ENCODE measurements at regions not wholly inside any gene's neighbourhood (a gene's known extent, or its start where the extent isn't known, plus 50 kb on each side); places are given as distances from the start of the nearest gene placed in this dataset.

DNA sequence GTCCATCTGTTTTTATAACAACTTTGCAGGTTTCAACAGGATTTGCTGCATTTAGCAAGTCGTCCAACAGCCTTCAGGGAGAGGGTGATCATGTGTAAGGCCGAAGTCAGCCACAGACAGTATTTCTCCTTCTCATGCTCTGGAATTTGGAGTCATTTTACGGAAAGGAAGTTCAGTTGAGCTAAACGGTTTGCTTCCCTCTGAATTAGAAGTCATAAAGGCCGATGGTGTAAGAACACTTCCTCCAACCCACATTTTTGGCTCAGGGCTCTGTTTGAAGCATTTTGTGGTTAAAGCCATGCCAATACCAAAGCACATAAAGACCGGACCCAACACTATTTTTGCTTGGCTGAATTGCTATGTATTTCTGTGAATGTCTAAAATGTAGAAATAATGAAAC is 129.5 kb downstream of the TMEM182 start:
- TF ChIP-seq, protein P1, sequence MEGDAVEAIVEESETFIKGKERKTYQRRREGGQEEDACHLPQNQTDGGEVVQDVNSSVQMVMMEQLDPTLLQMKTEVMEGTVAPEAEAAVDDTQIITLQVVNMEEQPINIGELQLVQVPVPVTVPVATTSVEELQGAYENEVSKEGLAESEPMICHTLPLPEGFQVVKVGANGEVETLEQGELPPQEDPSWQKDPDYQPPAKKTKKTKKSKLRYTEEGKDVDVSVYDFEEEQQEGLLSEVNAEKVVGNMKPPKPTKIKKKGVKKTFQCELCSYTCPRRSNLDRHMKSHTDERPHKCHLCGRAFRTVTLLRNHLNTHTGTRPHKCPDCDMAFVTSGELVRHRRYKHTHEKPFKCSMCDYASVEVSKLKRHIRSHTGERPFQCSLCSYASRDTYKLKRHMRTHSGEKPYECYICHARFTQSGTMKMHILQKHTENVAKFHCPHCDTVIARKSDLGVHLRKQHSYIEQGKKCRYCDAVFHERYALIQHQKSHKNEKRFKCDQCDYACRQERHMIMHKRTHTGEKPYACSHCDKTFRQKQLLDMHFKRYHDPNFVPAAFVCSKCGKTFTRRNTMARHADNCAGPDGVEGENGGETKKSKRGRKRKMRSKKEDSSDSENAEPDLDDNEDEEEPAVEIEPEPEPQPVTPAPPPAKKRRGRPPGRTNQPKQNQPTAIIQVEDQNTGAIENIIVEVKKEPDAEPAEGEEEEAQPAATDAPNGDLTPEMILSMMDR (IDR thresholded peaks at IDR 0.05): no peak
- TF ChIP-seq POLR2A (IDR thresholded peaks at IDR 0.05): no peak
